Right lobe of liver (tissue), 6 donors: ENCODE measurements at regions not wholly inside any gene's neighbourhood (a gene's known extent, or its start where the extent isn't known, plus 50 kb on each side); places are given as distances from the start of the nearest gene placed in this dataset.

Experiments
- ATAC-seq, 4 donors: fragments of 200-7000 bp; cut with Tn5 transposase; one replicate each; pipeline ENCODE4 v1.9.1; 2020; ENCODE audit warnings: mild to moderate bottlenecking in 4 of 4, moderate library complexity in 4 of 4
- DNase-seq, 3 donors: peaks; one replicate each; pipeline ENCODE4 v3.0.0-alpha.2; 2020
- H3K27ac ChIP-seq, 3 donors: fragments of 200-600 bp; one replicate each; pipeline ENCODE4 v1.8.0; 2022
- H3K27me3 ChIP-seq, 2 donors: fragments of 200-600 bp; one replicate each; pipeline ENCODE4 v1.8.0; 2022
- H3K36me3 ChIP-seq, 4 donors: fragments of 200-600 bp; sonication (generic) in 1 of 4; one replicate each; pipeline versions ENCODE4 v1.5.1 to v1.8.0; 2017 to 2022; ENCODE audit warnings: control low read depth in 1 of 4
- H3K4me1 ChIP-seq, 4 donors: fragments of 200-600 bp; sonication (generic) in 1 of 4; one replicate each; pipeline versions ENCODE4 v1.5.1 to v1.8.0; 2017 to 2022; ENCODE audit warnings: control low read depth in 1 of 4
- H3K4me3 ChIP-seq, 3 donors: fragments of 200-600 bp; one replicate each; pipeline ENCODE4 v1.8.0; 2022
- H3K9me3 ChIP-seq, 4 donors: fragments of 200-600 bp; sonication (generic) in 1 of 4; one replicate each; pipeline versions ENCODE4 v1.5.1 to v1.8.0; 2017 to 2022; ENCODE audit warnings: control low read depth in 1 of 4
- CTCF ChIP-seq, 4 donors: fragments of 200-600 bp in 3 of 4; fragments of 450-650 bp in 1 of 4; IDR thresholded peaks; one replicate each; pipeline versions ENCODE4 v1.5.1 to v1.8.0; 2016 to 2022; ENCODE audit warnings: antibody characterized with exemption in 4 of 4, mild to moderate bottlenecking in 2 of 4
- POLR2A ChIP-seq: fragments of 450-650 bp; IDR thresholded peaks from one replicate; pipeline ENCODE4 v1.6.1; 2017; ENCODE audit warnings: antibody characterized with exemption, mild to moderate bottlenecking
- WGBS: methylation state at CpG from one replicate; pipeline ENCODE4 v1.1.6; 2018; ENCODE audit warnings: low coverage, low lambda C conversion rate; ENCODE audit not compliant: insufficient coverage; ENCODE audit errors: missing lambda C conversion rate; 5-methylcytosine and 5-hydroxymethylcytosine counted together
- intact Hi-C, 2 donors: fragments of 100-400 bp; cut with DNase I; formaldehyde crosslinking; loops; one replicate each; pipeline versions ENCODE4 v1.11.2 to v1.14.1; 2022
- donor health status: DM: no; HTN: yes; CAD: no.
- donor health status: DM: no; HTN: no; CAD: no.
- donor health status: DM: no; HTN: no; CAD: no.
- donor health status: DM: no; HTN: yes; CAD: no.
- donor health status: DM: no; HTN: yes; CAD: no.

- WGBS: 63% methylated on average over 1 of the region's 1 CpG
- H3K9me3 ChIP-seq: no peaks in the 10 kb centered on the region
- no peak overlapping the region for H3K4me3 ChIP-seq
- no peaks in the 10 kb centered on the region for H3K27me3 ChIP-seq
- intact Hi-C loops: no loop called here
- H3K36me3 ChIP-seq: no peaks in the 10 kb centered on the region
- DNase-seq: no peak
- no peaks in the 10 kb centered on the region for H3K4me1 ChIP-seq
- no peak for ATAC-seq
- TF ChIP-seq POLR2A (no peak), CTCF (IDR thresholded peaks at IDR 0.05) (no peak)
- H3K27ac ChIP-seq: no peak overlapping the region
Measured at GRCh38 chr20:6311097-6311496, 188.3 kb upstream of the FERMT1 start.

- TF ChIP-seq POLR2A (no peak), CTCF (IDR thresholded peaks at IDR 0.05) (no peak)
- no peak for ATAC-seq
- intact Hi-C loops: no loop called here
- DNase-seq: no peak
- H3K27me3 ChIP-seq: no peaks in the 10 kb centered on the region
- no peak overlapping the region for H3K4me3 ChIP-seq
- H3K9me3 ChIP-seq: no peaks in the 10 kb centered on the region
- no peaks in the 10 kb centered on the region for H3K36me3 ChIP-seq
- H3K4me1 ChIP-seq: no peaks in the 10 kb centered on the region
- no peak overlapping the region for H3K27ac ChIP-seq
Measured at GRCh38 chr20:6305536-6305935, 182.7 kb upstream of the FERMT1 start.

- WGBS: 21% methylated on average over 3 of the region's 3 CpGs
Measured at GRCh38 chr20:6302041-6302440, 179.2 kb upstream of the FERMT1 start.

GRCh38 chr20:6299456-6299855, 176.6 kb upstream of the FERMT1 start:
- WGBS: 54% methylated on average over 2 of the region's 2 CpGs
- DNase-seq (no peak), ATAC-seq (no peak)

More at GRCh38 chr20:6302041-6302440, 179.2 kb upstream of the FERMT1 start:
- no peak for ATAC-seq
- Histone ChIP-seq H3K27ac (no peak overlapping the region), H3K27me3 (no peaks in the 10 kb centered on the region), H3K36me3 (no peaks in the 10 kb centered on the region), H3K4me3 (no peak overlapping the region), H3K4me1 (no peaks in the 10 kb centered on the region), H3K9me3 (no peaks in the 10 kb centered on the region)
- TF ChIP-seq POLR2A: no peak
- TF ChIP-seq CTCF (IDR thresholded peaks at IDR 0.05): no peak
- no peak for DNase-seq
- intact Hi-C loops: no loop called here

More at GRCh38 chr20:6299456-6299855, 176.6 kb upstream of the FERMT1 start:
- intact Hi-C loops: no loop called here
- H3K27ac ChIP-seq: no peak overlapping the region
- H3K9me3 ChIP-seq: no peaks in the 10 kb centered on the region
- H3K36me3 ChIP-seq: no peaks in the 10 kb centered on the region
- no peaks in the 10 kb centered on the region for H3K27me3 ChIP-seq
- H3K4me1 ChIP-seq: no peaks in the 10 kb centered on the region
- H3K4me3 ChIP-seq: no peak overlapping the region
- TF ChIP-seq POLR2A (no peak), CTCF (IDR thresholded peaks at IDR 0.05) (no peak)
